A549 (cell line): ENCODE measurements at regions not wholly inside any gene's neighbourhood (a gene's known extent, or its start where the extent isn't known, plus 50 kb on each side); places are given as distances from the start of the nearest gene placed in this dataset.

Experiments
- BHLHE40 ChIP-seq: IDR thresholded peaks from 2 replicates; pipeline ENCODE4 v1.6.1; 2012; ENCODE audit warnings: low read depth, low read length, inconsistent platforms
- CTCF ChIP-seq: fragments of >200 bp; sonication (Bioruptor Twin); formaldehyde crosslinking; IDR thresholded peaks from 3 replicates; pipeline ENCODE4 v1.5.1; 2016
- MYC ChIP-seq: IDR thresholded peaks from 2 replicates; pipeline ENCODE4 v1.6.1; 2012; ENCODE audit warnings: mild to moderate bottlenecking, inconsistent platforms, low read length, improper control_type of control experiment, borderline replicate concordance

- no peak for TF ChIP-seq MYC
- TF ChIP-seq CTCF = no peak
- TF ChIP-seq BHLHE40 = no peak
Observed at GRCh38 chr12:131276501-131277185, 322.9 kb downstream of the ADGRD1 start.
